KMS-11 (cell line): ENCODE measurements at regions not wholly inside any gene's neighbourhood (a gene's known extent, or its start where the extent isn't known, plus 50 kb on each side); places are given as distances from the start of the nearest gene placed in this dataset.

Experiments
- H2AFZ ChIP-seq: fragments of 200-600 bp; sonication (generic); 2 replicates; pipeline ENCODE4 v1.6.1; 2016; ENCODE audit warnings: antibody characterized with exemption, mixed run types, low read depth
- H3K27ac ChIP-seq: fragments of 200-600 bp; sonication (generic); 2 replicates; pipeline ENCODE4 v1.6.1; 2016; ENCODE audit warnings: mild to moderate bottlenecking, mixed run types
- H3K27me3 ChIP-seq: fragments of 200-600 bp; sonication (generic); 2 replicates; pipeline ENCODE4 v1.6.1; 2017; ENCODE audit warnings: mild to moderate bottlenecking, low read depth, mixed run types, moderate library complexity; ENCODE audit not compliant: insufficient read depth
- H3K36me3 ChIP-seq: fragments of 200-600 bp; sonication (generic); 2 replicates; pipeline ENCODE4 v1.6.1; 2017; ENCODE audit warnings: mild to moderate bottlenecking, mixed run types; ENCODE audit not compliant: insufficient read depth
- H3K4me1 ChIP-seq: fragments of 200-600 bp; sonication (generic); 2 replicates; pipeline ENCODE4 v1.6.1; 2016; ENCODE audit warnings: mild to moderate bottlenecking, low read depth, mixed run types; ENCODE audit not compliant: poor library complexity, severe bottlenecking
- H3K4me2 ChIP-seq: fragments of 200-600 bp; sonication (generic); 2 replicates; pipeline ENCODE4 v1.7.0; 2016; ENCODE audit warnings: mild to moderate bottlenecking, mixed run types
- H3K4me3 ChIP-seq: fragments of 200-600 bp; sonication (generic); IDR thresholded peaks from 2 replicates; pipeline ENCODE4 v1.6.1; 2017; ENCODE audit warnings: low read depth, low read length, mixed read lengths; ENCODE audit not compliant: insufficient read depth
- H3K79me2 ChIP-seq: fragments of 200-600 bp; sonication (generic); 2 replicates; pipeline ENCODE4 v1.6.1; 2016; ENCODE audit warnings: low read depth, mixed run types; ENCODE audit not compliant: insufficient read depth
- H3K9ac ChIP-seq: fragments of 200-600 bp; sonication (generic); 2 replicates; pipeline ENCODE4 v1.6.1; 2016; ENCODE audit warnings: mild to moderate bottlenecking, mixed run types
- H4K20me1 ChIP-seq: fragments of 200-600 bp; sonication (generic); 2 replicates; pipeline ENCODE4 v1.6.1; 2016; ENCODE audit warnings: mild to moderate bottlenecking, mixed run types; ENCODE audit not compliant: insufficient read depth
- CTCF ChIP-seq: fragments of 200-600 bp; sonication (generic); conservative IDR thresholded peaks from 2 replicates; pipeline ENCODE4 v1.6.1; 2017; ENCODE audit warnings: low read depth, mild to moderate bottlenecking, antibody characterized with exemption, low read length, moderate library complexity, mixed read lengths

- TF ChIP-seq CTCF = no peak
- Histone ChIP-seq H3K4me3 (no peak overlapping the region), H3K79me2 (no peaks in the 10 kb centered on the region), H3K4me1 (no peaks in the 10 kb centered on the region), H3K36me3 (no peaks in the 10 kb centered on the region), H3K27ac (no peak overlapping the region), H3K4me2 (no peak overlapping the region), H3K27me3 (no peaks in the 10 kb centered on the region), H3K9ac (no peak overlapping the region), H2AFZ (no peak overlapping the region), H4K20me1 (no peaks in the 10 kb centered on the region)
These were observed 181.8 kb downstream of the OXSM start for GRCh38 chr3:25971736-25972135.

GRCh38 chr3:25973122-25973521, 183.2 kb downstream of the OXSM start:
- Histone ChIP-seq H2AFZ (no peak overlapping the region), H3K4me2 (no peak overlapping the region), H3K4me1 (no peaks in the 10 kb centered on the region), H3K4me3 (no peak overlapping the region), H3K36me3 (no peaks in the 10 kb centered on the region), H3K79me2 (no peaks in the 10 kb centered on the region), H4K20me1 (no peaks in the 10 kb centered on the region), H3K27me3 (no peaks in the 10 kb centered on the region), H3K9ac (no peak overlapping the region), H3K27ac (no peak overlapping the region)
- TF ChIP-seq CTCF = no peak

- Histone ChIP-seq H3K4me1 (no peaks in the 10 kb centered on the region), H3K4me2 (no peak overlapping the region), H3K27ac (no peak overlapping the region), H3K27me3 (no peaks in the 10 kb centered on the region), H3K79me2 (no peaks in the 10 kb centered on the region), H4K20me1 (no peaks in the 10 kb centered on the region), H3K9ac (no peak overlapping the region), H3K4me3 (no peak overlapping the region), H2AFZ (no peak overlapping the region), H3K36me3 (no peaks in the 10 kb centered on the region)
- TF ChIP-seq CTCF = no peak
These were observed 192.9 kb downstream of the OXSM start for GRCh38 chr3:25982756-25983155.

GRCh38 chr3:25985621-25986020, 195.7 kb downstream of the OXSM start:
- Histone ChIP-seq H3K79me2 (no peaks in the 10 kb centered on the region), H3K27ac (no peak overlapping the region), H3K4me3 (no peak overlapping the region), H2AFZ (no peak overlapping the region), H3K4me2 (no peak overlapping the region), H3K27me3 (no peaks in the 10 kb centered on the region), H3K36me3 (no peaks in the 10 kb centered on the region), H3K9ac (no peak overlapping the region), H3K4me1 (no peaks in the 10 kb centered on the region), H4K20me1 (no peaks in the 10 kb centered on the region)
- no peak for TF ChIP-seq CTCF

GRCh38 chr3:25992606-25993005, 202.7 kb downstream of the OXSM start:
- TF ChIP-seq CTCF = no peak
- Histone ChIP-seq H3K9ac (no peak overlapping the region), H3K4me2 (no peak overlapping the region), H3K36me3 (no peaks in the 10 kb centered on the region), H3K27me3 (no peaks in the 10 kb centered on the region), H3K79me2 (no peaks in the 10 kb centered on the region), H2AFZ (no peak overlapping the region), H3K27ac (no peak overlapping the region), H3K4me1 (no peaks in the 10 kb centered on the region), H4K20me1 (no peaks in the 10 kb centered on the region), H3K4me3 (no peak overlapping the region)
